Lower lobe of right lung (tissue), 2 donors: ENCODE measurements at regions not wholly inside any gene's neighbourhood (a gene's known extent, or its start where the extent isn't known, plus 50 kb on each side); places are given as distances from the start of the nearest gene placed in this dataset.

Experiments
- ATAC-seq, 2 donors: fragments of 200-7000 bp; cut with Tn5 transposase; one replicate each; pipeline ENCODE4 v1.9.1; 2020 to 2022; ENCODE audit warnings: mild to moderate bottlenecking in 2 of 2, moderate library complexity in 2 of 2
- DNase-seq: peaks from one replicate; pipeline ENCODE4 v3.0.0-alpha.2; 2020
- H3K27ac ChIP-seq: fragments of 200-600 bp; one replicate; pipeline ENCODE4 v1.8.0; 2022
- H3K27me3 ChIP-seq: fragments of 200-600 bp; one replicate; pipeline ENCODE4 v1.8.0; 2022; ENCODE audit warnings: low read depth
- H3K36me3 ChIP-seq: fragments of 200-600 bp; one replicate; pipeline ENCODE4 v1.8.0; 2022; ENCODE audit warnings: mild to moderate bottlenecking
- H3K4me1 ChIP-seq: fragments of 200-600 bp; one replicate; pipeline ENCODE4 v1.8.0; 2022
- H3K4me3 ChIP-seq: fragments of 200-600 bp; one replicate; pipeline ENCODE4 v1.8.0; 2022; ENCODE audit warnings: mild to moderate bottlenecking
- H3K9me3 ChIP-seq: fragments of 200-600 bp; one replicate; pipeline ENCODE4 v1.8.0; 2022
- intact Hi-C: fragments of 100-400 bp; cut with DNase I; formaldehyde crosslinking; loops from one replicate; pipeline ENCODE4 v1.11.0; 2022
- TF ChIP-seq, protein P1 (sequence below): fragments of 200-600 bp; IDR thresholded peaks from one replicate; pipeline ENCODE4 v1.8.0; 2022; ENCODE audit warnings: antibody characterized with exemption, mild to moderate bottlenecking
- donor health status: DM: no; HTN: yes; CAD: no; lungs with severe emphysema.

DNA sequence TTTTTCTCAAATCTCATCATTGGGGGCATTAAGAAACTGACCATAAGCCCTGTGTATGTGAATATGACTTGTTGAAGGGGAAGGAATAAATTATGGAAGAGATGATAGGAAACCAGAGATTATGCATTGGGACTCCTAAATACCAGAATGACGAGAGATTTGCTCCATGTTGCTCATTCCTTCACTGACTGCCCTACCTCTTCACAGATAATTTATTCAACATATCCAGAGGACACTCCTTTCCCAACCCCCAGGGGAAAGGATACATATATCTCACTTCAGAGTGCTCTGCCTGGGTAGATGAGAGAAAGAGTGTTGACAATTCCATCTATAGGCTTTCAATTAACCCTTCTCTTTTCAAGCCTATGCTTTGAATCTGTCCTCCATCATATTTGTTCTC, 145.3 kb upstream of the RHOBTB1 start:
- Histone ChIP-seq H3K4me3 (no peak overlapping the region), H3K27ac (no peak overlapping the region), H3K36me3 (no peaks in the 10 kb centered on the region), H3K4me1 (no peaks in the 10 kb centered on the region), H3K9me3 (no peaks in the 10 kb centered on the region), H3K27me3 (no peaks in the 10 kb centered on the region)
- no peak for ATAC-seq
- TF ChIP-seq, protein P1, sequence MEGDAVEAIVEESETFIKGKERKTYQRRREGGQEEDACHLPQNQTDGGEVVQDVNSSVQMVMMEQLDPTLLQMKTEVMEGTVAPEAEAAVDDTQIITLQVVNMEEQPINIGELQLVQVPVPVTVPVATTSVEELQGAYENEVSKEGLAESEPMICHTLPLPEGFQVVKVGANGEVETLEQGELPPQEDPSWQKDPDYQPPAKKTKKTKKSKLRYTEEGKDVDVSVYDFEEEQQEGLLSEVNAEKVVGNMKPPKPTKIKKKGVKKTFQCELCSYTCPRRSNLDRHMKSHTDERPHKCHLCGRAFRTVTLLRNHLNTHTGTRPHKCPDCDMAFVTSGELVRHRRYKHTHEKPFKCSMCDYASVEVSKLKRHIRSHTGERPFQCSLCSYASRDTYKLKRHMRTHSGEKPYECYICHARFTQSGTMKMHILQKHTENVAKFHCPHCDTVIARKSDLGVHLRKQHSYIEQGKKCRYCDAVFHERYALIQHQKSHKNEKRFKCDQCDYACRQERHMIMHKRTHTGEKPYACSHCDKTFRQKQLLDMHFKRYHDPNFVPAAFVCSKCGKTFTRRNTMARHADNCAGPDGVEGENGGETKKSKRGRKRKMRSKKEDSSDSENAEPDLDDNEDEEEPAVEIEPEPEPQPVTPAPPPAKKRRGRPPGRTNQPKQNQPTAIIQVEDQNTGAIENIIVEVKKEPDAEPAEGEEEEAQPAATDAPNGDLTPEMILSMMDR = no peak
- intact Hi-C loops = no loop called here
- DNase-seq = no peak

DNA sequence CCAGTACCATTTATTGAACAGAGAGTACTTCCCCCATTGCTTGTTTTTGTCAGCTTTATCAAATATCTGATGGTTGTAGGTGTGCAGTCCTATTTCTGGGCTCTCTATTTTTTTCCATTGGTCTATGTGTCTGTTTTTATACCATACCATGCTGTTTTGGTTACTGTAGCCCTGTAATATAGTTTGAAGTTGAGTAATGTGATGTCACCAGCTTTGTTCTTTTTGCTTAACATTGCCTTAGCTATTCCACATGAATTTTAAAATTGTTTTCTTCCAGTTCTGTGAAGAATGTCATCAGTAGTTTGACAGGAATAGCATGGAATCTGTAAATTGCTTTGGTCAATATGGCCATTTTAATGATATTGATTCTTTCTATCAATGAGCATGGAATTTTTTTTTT, 140.5 kb upstream of the RHOBTB1 start:
- ATAC-seq = no peak
- TF ChIP-seq, protein P1 = no peak
- H3K36me3 ChIP-seq = no peaks in the 10 kb centered on the region
- no peak overlapping the region for H3K27ac ChIP-seq
- H3K4me1 ChIP-seq = no peaks in the 10 kb centered on the region
- intact Hi-C loops = no loop called here
- DNase-seq = no peak
- H3K4me3 ChIP-seq = no peak overlapping the region
- H3K9me3 ChIP-seq = no peaks in the 10 kb centered on the region
- no peaks in the 10 kb centered on the region for H3K27me3 ChIP-seq

DNA sequence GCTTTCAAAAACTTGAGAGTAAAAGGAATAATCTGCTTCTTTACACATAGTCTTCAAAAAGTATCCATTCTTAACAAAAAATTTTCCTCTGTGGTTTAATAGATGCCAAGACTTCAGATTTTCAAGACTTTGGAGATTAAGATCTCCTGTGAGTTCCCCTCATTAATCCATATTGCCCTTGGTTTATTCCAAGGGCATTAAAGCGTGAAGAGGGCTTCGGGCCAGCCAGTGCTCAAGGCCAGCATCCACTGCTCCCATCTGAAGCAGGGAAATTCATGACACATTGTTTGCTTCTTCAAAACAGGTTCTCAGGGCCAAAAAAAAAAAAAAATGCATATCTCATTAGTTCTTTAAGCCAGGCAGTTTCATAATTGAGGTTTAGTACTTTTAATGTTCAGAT, 137.3 kb upstream of the RHOBTB1 start:
- intact Hi-C loops = no loop called here
- Histone ChIP-seq H3K4me3 (no peak overlapping the region), H3K27ac (no peak overlapping the region), H3K9me3 (no peaks in the 10 kb centered on the region), H3K36me3 (no peaks in the 10 kb centered on the region), H3K4me1 (no peaks in the 10 kb centered on the region), H3K27me3 (no peaks in the 10 kb centered on the region)
- DNase-seq = no peak
- TF ChIP-seq, protein P1 = no peak
- ATAC-seq = no peak

DNA sequence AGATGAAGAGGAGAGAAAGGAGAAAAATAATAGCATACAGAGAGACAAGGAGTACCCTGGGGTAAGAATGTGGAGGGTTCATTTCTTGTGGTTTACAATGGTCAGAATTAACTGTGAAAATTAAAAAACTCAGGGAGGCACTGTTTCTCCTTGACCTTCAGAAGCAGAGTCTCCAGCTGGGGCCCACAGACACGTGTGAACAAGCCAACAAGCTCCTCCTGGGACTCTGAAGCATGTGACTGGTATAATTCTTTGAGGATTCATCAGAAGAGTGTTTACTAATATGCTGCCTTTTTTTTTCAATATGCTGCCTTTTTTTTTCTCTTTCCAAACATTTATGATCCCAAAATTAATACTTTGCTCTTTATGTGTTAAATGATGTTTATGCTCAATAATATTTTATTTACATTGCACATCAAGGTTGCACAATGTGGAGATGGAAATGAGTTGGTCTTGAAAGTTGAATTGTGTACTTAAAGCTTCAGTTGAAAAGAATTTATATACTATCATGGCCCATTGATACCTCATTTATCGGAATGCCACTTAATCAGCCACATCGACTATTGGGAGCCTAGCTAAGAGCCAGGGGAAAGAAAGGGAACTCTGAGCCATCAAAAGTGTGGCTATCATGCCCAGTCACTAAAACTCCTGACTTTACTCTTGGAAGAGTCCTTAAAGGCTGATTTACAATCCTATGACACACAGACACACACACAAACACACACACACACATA, 134.7 kb upstream of the RHOBTB1 start:
- DNase-seq = no peak
- Histone ChIP-seq H3K4me1 (no peaks in the 10 kb centered on the region), H3K4me3 (no peak overlapping the region), H3K27ac (no peak overlapping the region), H3K27me3 (no peaks in the 10 kb centered on the region), H3K36me3 (no peaks in the 10 kb centered on the region), H3K9me3 (no peaks in the 10 kb centered on the region)
- intact Hi-C loops = no loop called here
- TF ChIP-seq, protein P1 = no peak
- no peak for ATAC-seq

DNA sequence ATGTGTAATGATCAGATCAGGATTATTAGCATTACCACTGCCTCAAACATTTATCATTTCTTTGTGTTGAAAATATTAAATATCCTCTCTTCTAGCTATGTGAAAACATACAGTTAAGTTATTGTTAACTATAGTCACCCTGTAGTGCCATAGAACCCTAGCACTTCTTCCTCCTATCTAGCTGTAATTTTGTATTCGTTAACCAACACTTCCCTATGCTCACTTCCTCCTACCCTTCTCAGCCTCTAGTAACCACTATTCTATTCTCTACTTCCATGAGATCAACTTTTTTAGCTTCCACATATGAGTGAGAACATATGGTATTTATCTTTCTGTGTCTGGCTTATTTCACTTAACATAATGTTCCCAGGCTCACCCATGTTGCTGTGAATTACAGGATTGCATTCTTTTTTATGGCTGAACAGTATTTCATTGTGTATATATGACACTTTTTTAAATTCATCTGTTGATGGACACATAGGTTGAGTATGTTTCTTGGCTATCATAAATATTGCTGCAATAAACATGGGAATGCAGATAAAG, 132.7 kb upstream of the RHOBTB1 start:
- no peak for DNase-seq
- no peak for ATAC-seq
- Histone ChIP-seq H3K4me1 (no peaks in the 10 kb centered on the region), H3K27me3 (no peaks in the 10 kb centered on the region), H3K9me3 (no peaks in the 10 kb centered on the region), H3K4me3 (no peak overlapping the region), H3K36me3 (no peaks in the 10 kb centered on the region), H3K27ac (no peak overlapping the region)
- intact Hi-C loops = no loop called here
- TF ChIP-seq, protein P1 = no peak
